AG09319 (cell line): ENCODE measurements at regions not wholly inside any gene's neighbourhood (a gene's known extent, or its start where the extent isn't known, plus 50 kb on each side); places are given as distances from the start of the nearest gene placed in this dataset.
A peak's percentile ranks its signal among the peaks of the same experiment; 100 is the strongest.

Source experiments
- DNase-seq: peaks from one replicate; pipeline ENCODE4 v3.0.0-alpha.2; 2010; ENCODE audit warnings: low read depth; ENCODE audit errors: extremely low read depth
- TF ChIP-seq, protein P1 (sequence below): IDR thresholded peaks from 2 replicates; pipeline ENCODE4 v1.5.1; 2011; ENCODE audit warnings: low read depth, mild to moderate bottlenecking, inconsistent platforms, low read length, moderate library complexity

DNA sequence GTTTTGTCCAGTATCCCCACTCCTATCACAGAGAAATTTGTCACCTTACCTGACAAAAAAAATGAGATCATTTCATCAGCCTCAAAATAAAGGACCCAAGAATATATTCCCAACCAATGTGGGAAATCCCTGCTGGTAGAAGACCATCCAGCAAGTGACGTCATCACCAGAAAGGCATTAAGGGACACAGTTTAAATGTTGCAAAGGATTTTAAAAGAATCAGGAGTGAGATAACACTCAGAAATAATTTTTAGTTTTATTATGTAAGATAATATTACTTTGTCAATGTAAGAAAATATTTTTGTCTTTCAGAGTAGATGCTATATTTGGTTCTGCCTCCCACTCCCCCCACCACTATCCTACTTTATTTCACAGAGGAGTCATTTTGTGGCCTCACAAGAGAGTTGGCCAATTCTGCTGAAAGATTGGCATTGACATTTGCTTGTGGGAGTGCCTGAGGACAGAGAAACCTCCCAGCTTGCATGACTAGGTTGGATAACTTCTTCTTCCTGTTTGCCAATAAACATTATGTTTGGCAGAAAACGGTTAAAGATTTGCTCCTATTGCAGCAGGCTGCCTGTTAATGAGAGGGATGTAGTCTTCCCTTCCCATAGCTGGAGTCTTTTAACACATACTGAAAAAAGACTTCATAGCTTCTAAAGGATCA lies 288.6 kb upstream of the DAB2 start:
- TF ChIP-seq, protein P1, sequence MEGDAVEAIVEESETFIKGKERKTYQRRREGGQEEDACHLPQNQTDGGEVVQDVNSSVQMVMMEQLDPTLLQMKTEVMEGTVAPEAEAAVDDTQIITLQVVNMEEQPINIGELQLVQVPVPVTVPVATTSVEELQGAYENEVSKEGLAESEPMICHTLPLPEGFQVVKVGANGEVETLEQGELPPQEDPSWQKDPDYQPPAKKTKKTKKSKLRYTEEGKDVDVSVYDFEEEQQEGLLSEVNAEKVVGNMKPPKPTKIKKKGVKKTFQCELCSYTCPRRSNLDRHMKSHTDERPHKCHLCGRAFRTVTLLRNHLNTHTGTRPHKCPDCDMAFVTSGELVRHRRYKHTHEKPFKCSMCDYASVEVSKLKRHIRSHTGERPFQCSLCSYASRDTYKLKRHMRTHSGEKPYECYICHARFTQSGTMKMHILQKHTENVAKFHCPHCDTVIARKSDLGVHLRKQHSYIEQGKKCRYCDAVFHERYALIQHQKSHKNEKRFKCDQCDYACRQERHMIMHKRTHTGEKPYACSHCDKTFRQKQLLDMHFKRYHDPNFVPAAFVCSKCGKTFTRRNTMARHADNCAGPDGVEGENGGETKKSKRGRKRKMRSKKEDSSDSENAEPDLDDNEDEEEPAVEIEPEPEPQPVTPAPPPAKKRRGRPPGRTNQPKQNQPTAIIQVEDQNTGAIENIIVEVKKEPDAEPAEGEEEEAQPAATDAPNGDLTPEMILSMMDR: no peak
- DNase-seq: peak; percentile 60

DNA sequence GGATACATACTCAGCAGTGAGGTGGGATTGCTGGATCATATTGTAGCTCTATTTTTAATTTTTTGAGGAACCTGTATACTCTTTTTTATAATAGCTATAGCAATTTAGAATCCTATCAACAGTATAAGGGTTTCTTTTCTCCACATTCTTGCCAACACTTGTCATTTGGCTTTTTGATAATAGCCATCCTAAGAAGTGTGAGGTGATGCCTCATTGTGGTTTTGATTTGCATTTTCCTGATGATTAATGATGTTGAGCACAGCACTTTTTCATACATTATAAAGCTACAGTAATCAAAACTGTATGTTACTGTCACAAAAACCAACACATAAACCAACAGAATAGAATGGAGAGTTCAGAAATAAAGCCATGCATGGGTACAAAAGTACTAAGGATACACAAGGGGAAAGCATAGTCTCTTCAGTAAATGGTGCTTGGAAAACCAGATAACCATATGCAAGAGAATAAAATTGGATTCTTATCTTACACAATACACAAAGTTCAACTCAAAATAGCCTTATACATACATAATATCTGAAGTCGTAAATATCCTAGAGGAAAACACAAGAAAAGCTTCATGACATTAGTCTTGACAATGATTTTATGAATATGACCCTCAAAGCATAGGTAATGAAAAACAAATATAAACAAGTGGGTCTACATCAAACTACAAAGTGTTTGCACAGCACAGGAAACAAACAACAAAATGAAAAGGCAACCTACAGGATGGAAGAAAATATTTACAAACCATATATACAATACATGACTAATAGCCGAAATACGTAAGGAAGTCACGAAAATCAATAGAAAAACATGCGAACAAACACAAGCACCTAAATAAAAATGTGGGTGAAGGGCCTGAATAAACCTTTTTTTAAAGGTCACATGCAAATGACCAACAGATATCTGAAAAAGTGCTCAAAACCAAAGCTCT lies 287.8 kb upstream of the DAB2 start:
- TF ChIP-seq, protein P1: no peak
- no peak for DNase-seq

DNA sequence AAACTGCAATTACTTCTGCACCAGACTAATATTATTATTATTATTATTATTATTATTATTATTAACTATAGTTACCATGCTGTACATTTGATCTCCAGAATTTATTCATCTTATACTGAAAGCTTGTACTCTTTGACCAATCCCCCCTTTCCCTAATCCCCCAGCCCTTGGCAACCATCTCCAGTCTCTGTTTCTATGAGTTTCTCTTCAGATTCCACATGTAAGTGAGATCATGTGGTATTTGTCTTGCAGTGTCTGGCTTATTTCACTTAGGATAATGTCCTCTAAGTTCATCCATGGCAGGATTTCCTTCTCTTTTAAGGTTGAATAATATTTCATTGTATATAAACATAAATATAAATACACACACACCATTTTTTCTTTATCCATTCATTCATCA lies 287.0 kb upstream of the DAB2 start:
- TF ChIP-seq, protein P1: no peak
- no peak for DNase-seq

DNA sequence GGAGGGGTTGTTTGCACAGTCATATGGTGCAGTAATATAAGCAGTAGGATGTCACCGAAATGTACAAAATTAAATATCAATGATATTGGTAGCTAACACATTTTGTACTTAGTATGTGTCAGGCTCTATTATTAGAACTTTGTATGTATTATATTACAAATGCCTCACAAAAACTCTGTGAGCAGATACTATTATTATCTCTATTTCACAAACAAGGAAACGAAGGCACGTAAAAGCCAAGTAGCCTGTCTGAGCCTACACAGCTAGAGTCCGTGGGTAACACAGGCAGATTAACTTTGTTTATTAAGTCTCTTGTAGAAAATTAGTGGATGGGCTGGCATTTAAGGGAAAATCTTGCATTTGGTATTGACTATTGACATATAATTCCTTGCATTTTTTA lies 284.3 kb upstream of the DAB2 start:
- TF ChIP-seq, protein P1: no peak
- no peak for DNase-seq

DNA sequence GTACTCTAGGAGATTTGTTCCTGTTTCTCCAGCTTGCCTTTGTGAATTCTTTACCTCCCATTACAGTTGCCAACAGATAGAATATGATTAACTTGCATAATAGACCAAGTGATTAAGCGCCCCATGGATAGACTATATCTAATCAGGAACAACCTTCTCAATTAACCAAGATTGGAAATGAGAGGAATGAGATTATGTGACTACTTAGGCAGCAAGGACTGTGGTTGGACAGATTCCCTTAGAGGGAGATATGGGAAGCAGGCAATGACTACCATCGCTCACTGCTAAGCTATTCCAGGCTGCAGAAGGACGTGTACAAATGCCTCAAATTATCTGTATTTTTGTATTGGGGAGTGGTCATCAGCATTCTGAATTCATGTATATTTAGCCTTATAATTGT lies 278.1 kb upstream of the DAB2 start:
- TF ChIP-seq, protein P1: no peak
- DNase-seq: no peak

DNA sequence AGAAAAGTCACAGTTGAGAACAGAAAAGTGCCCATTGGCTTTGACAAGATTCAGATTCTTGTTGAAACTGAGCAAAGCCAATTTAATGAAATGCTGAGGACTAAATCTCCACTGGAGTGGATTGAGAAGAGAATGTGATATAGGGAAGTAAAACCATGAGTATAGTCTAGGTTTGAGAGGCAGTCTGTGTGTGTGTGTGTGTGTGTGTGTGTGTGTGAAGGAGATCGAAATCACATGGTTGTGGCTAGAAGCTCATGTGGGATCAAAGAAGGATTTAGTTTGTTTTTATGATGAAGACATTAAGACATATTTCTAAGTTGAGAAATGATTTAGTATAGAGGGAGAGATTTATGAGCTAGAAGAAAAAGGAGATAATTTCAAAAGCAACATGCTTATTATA lies 275.7 kb upstream of the DAB2 start:
- DNase-seq: no peak
- TF ChIP-seq, protein P1: no peak

DNA sequence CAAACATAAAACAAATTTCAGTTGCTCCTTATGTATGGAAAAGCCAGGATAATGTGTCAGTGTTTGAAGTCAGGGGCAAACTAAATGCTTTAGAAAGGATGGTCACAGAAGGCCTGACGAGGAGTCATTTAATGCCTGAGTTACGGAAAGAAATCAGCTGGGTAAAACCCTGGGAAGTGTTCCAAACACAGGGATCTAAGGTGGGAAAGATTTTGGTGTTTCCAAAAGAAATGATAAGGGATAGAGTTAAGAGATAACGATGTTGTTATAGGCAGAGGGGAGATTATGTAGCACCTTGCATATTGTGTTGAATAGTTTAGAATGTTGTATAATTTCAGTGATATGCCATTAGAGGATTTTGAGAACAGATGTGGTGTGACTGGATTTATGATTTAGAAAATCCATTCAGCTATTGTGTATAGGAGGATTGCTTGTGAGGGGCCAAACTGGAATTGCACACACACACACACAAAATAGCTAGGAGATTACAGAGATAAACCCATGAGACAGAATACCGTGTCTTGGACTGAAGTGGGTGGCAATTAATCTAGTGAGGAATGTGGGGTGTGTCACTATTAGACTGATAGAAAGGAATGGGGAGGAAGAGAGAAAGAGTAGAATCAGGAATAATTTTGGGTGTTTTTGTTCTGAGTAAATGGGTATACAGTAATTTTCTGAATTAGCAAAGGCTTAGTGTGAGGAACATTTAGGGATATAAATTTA lies 274.2 kb upstream of the DAB2 start:
- DNase-seq: no peak
- TF ChIP-seq, protein P1: no peak
